ENCODE measurements at regions not wholly inside any gene's neighbourhood (a gene's known extent, or its start where the extent isn't known, plus 50 kb on each side); places are given as distances from the start of the nearest gene placed in this dataset.

DNA sequence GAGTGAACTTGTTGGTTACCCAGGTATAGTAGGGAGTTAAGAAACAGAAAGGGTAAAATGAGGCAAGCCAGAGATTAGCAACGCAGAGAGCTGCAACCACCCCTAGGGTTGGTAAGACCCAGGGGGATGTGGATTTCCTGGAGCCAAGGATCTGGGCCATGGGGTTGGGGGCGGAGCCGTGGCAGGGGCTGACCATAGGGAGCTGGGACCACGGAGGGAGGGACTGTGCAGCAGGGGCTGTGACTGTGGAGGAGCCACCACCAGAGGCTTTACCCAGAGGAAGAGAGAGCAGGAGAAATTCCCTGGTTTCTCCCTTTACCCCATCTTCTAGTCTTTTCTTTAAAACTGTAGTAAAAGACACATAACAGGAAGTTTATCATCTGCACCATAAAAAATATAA, 58.6 kb upstream of the BAIAP2L1 start:
- TF ChIP-seq, protein P1, sequence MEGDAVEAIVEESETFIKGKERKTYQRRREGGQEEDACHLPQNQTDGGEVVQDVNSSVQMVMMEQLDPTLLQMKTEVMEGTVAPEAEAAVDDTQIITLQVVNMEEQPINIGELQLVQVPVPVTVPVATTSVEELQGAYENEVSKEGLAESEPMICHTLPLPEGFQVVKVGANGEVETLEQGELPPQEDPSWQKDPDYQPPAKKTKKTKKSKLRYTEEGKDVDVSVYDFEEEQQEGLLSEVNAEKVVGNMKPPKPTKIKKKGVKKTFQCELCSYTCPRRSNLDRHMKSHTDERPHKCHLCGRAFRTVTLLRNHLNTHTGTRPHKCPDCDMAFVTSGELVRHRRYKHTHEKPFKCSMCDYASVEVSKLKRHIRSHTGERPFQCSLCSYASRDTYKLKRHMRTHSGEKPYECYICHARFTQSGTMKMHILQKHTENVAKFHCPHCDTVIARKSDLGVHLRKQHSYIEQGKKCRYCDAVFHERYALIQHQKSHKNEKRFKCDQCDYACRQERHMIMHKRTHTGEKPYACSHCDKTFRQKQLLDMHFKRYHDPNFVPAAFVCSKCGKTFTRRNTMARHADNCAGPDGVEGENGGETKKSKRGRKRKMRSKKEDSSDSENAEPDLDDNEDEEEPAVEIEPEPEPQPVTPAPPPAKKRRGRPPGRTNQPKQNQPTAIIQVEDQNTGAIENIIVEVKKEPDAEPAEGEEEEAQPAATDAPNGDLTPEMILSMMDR (conservative IDR thresholded peaks at IDR 0.05; ENCODE audit: low read depth, low read length): no peak
- TF ChIP-seq EZH2 (IDR thresholded peaks at IDR 0.05; ENCODE audit: borderline replicate concordance, low read depth, low read length, poor library complexity, severe bottlenecking): no peak

All from A673 (cell line).